Central memory CD8-positive, alpha-beta T cell (primary cell): ENCODE measurements at regions not wholly inside any gene's neighbourhood (a gene's known extent, or its start where the extent isn't known, plus 50 kb on each side); places are given as distances from the start of the nearest gene placed in this dataset.

Experiments
- ATAC-seq: fragments of 150-1000 bp; cut with Tn5 transposase; replicated peaks from 2 replicates; pipeline ENCODE4 v1.10.0; 2022; ENCODE audit warnings: mild to moderate bottlenecking, moderate FRiP score, moderate number of reproducible peaks; ENCODE audit not compliant: poor library complexity, severe bottlenecking; ENCODE audit errors: extremely low read depth
- DNase-seq, 2 donors: peaks; one replicate each; pipeline ENCODE4 v3.0.0; 2021; ENCODE audit warnings: low spot score in 2 of 2
- H3K27ac Mint-ChIP-seq: one replicate; pipeline ENCODE4 v1.8.0; 2022; ENCODE audit warnings: low read depth, mild to moderate bottlenecking, moderate library complexity, mixed read lengths
- H3K27me3 Mint-ChIP-seq: one replicate; pipeline ENCODE4 v1.8.0; 2022; ENCODE audit warnings: mixed read lengths
- H3K36me3 Mint-ChIP-seq: one replicate; pipeline ENCODE4 v1.8.0; 2022; ENCODE audit warnings: mild to moderate bottlenecking, moderate library complexity, mixed read lengths; ENCODE audit not compliant: insufficient read depth
- H3K4me1 Mint-ChIP-seq: one replicate; pipeline ENCODE4 v1.8.0; 2022; ENCODE audit warnings: mixed read lengths
- H3K4me3 Mint-ChIP-seq: one replicate; pipeline ENCODE4 v1.8.0; 2022; ENCODE audit warnings: mild to moderate bottlenecking, moderate library complexity, mixed read lengths
- H3K9me3 Mint-ChIP-seq: one replicate; pipeline ENCODE4 v1.8.0; 2022; ENCODE audit warnings: mixed read lengths

DNA sequence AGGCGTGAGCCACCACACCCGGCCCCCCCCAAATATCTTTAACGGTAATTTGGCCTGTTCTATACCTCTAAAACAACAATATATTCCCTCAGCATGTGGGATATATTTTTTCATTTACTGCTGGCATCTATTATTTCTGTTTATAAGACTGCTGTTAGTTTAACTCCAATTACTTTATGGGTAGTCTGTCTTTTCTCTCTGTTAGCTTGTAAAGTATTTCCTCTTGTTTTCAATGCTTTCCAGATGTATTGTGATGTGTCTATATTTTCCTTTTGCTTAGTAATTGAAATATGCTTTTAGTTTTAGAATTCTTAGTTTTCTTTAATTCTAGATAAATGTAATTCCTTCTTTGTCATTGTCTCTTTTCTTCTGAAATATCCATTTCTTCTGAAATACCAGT lies 445.8 kb downstream of the ANKRD50 start:
- Mint-ChIP-seq H3K27me3 (no peaks in the 10 kb centered on the region), H3K27ac (no peak overlapping the region), H3K4me3 (no peak overlapping the region), H3K36me3 (no peaks in the 10 kb centered on the region), H3K4me1 (no peaks in the 10 kb centered on the region), H3K9me3 (peaks cover 7% of the 10 kb centered on the region)
- DNase-seq = no peak
- no peak for ATAC-seq

DNA sequence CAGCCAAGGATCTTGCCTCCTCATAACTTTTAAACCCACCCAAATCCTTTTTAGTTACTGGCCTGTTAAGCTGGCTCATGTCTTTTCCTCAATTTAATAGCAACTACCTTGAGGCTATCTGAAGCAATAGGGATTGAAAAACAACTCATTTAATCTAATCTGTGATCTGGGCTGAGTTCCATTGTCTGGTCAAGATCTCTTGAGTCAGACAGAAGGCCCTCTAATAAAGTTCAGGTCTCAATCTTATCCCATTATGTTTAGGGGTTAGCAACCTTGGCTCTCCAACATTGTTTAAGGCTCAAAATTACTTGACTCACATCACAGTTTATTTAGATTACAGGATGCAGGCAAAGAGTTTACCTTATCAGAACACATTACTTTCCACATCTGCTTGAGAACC lies 436.1 kb downstream of the ANKRD50 start:
- Mint-ChIP-seq H3K27ac (no peak overlapping the region), H3K27me3 (no peaks in the 10 kb centered on the region), H3K9me3 (peaks cover 8% of the 10 kb centered on the region), H3K4me1 (no peaks in the 10 kb centered on the region), H3K36me3 (no peaks in the 10 kb centered on the region), H3K4me3 (no peak overlapping the region)
- DNase-seq (no peak), ATAC-seq (no peak)

DNA sequence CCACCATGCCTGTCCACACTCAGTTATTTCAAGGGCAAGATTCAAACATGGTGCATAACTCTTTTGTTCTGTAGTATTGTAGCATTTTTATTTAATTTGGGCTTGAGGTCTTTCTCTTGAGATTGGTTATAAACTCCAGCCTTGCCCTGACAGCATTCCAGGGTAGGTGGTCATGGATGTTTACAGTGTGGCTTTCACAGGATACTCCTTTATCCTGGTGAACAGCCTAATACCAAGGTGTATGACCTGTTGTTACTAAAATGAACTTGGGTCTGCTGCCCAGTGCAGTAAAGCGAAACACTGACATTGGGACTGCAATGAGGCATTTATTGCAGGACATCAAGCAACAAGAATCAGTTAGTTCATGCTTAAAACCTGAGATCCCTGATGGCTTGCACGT lies 434.8 kb downstream of the ANKRD50 start:
- Mint-ChIP-seq H3K36me3 (no peaks in the 10 kb centered on the region), H3K27me3 (no peaks in the 10 kb centered on the region), H3K9me3 (no peaks in the 10 kb centered on the region), H3K27ac (no peak overlapping the region), H3K4me3 (no peak overlapping the region), H3K4me1 (no peaks in the 10 kb centered on the region)
- ATAC-seq = no peak
- DNase-seq = no peak

DNA sequence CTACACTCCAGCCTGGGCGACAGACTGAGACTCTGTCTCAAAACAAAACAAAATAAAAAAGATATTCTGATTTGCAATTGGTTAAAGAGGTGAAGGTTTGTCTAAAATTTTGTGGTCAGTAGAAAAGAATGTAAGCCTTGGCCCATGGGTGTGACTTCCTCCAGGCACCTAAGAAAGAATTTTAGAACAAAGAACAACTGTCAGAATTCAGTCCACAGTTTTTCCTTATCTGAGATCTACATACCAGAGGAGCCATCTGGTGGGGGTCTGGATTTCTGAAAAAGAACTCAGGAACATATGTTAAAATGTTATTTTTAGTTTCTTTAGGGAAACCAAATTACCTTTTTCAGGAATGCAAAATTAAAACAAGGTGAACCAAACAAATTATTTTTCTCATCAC lies 434.1 kb downstream of the ANKRD50 start:
- ATAC-seq = no peak
- no peaks in the 10 kb centered on the region for H3K4me1 Mint-ChIP-seq
- no peak for DNase-seq
- no peak overlapping the region for H3K27ac Mint-ChIP-seq
- H3K27me3 Mint-ChIP-seq = no peaks in the 10 kb centered on the region
- H3K9me3 Mint-ChIP-seq = no peaks in the 10 kb centered on the region
- H3K36me3 Mint-ChIP-seq = no peaks in the 10 kb centered on the region
- H3K4me3 Mint-ChIP-seq = no peak overlapping the region

DNA sequence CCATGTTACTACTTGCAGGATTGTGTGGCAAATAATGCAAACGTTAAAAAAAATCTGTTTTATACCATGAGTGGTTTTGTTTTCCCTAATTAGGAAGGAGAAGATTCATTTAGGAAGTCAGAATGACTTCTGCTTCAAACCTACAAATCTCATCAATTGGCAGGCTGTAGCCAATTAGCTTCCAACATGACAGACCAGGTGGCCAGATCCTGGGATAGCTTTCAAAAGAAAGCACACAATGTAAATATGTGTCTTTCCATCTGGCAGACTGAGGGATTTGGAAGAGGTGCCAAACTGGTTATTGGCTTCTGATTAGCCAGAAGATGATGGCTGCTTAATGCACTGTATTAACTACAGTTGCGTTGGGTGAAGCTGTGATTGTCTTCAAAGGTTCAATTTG lies 432.8 kb downstream of the ANKRD50 start:
- Mint-ChIP-seq H3K4me3 (no peak overlapping the region), H3K27me3 (no peaks in the 10 kb centered on the region), H3K27ac (no peak overlapping the region), H3K4me1 (no peaks in the 10 kb centered on the region), H3K9me3 (no peaks in the 10 kb centered on the region), H3K36me3 (no peaks in the 10 kb centered on the region)
- no peak for ATAC-seq
- DNase-seq = no peak

DNA sequence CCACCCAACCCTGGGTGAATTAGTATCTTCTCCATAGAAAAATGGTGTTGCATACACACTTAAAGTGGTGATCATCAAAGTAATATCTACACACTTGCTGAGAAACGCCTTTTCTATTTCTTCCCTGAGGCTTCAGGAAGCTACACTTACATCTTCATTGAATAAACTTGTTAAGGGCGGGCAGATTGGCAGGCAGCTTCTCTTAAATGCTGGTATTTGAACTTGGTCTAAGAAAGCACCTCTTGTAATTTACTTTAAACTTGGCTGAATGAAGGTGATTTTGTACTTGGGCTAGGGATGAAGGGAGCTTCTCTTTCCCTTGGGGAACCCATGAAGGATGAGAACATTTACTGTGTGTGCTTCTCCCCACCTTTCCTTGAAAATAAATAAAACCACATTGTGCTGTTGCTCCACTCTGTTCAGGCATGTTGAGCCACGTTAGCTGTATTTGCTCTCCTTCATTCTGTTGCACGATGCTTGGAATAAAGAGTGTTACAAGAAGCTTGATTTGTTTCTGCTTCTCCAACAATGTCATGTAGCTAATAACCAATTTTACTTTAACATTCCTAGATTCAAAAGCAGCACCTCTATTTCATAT lies 430.1 kb downstream of the ANKRD50 start:
- Mint-ChIP-seq H3K27ac (no peak overlapping the region), H3K36me3 (no peaks in the 10 kb centered on the region), H3K4me3 (no peak overlapping the region), H3K27me3 (no peaks in the 10 kb centered on the region), H3K4me1 (no peaks in the 10 kb centered on the region), H3K9me3 (no peaks in the 10 kb centered on the region)
- DNase-seq = no peak
- ATAC-seq = no peak

DNA sequence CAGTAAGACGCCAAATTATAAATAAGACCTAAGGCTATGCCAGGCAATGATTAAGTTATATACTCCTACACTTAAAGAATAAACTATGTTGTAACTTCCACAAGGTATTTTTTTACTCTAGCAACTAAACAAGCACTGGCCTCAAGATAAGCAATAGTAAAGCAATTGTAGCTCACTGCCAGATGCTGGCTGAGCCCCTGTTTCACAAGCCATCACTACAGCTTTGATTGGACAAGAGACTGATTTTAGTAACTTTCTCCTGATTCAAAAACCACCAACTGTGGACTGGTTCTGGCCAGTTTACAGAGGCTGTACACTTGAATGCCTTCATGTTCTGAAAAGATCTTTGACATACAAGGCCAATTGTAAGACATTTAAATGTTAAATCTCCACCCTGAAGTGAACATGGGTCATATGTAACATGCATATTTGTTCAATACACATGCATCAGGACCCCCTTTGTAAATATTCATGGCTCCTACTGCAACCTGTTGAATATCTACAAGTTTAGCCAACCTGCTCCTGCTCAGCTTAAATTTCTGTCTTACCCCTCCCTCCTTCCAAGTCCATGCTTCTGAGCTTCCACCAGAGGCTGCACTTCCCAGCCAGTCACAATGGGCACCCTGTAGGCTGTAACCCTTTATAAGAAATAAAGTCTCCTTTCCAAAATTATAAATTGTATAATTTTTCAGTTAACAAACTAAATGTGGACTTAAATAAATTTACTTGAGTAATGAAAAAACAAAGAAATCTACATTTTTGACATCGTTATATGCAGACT lies 423.6 kb downstream of the ANKRD50 start:
- no peaks in the 10 kb centered on the region for H3K27me3 Mint-ChIP-seq
- ATAC-seq (no peak), DNase-seq (no peak)
- H3K4me3 Mint-ChIP-seq = no peak overlapping the region
- H3K27ac Mint-ChIP-seq = no peak overlapping the region
- H3K36me3 Mint-ChIP-seq = no peaks in the 10 kb centered on the region
- peaks cover 1% of the 10 kb centered on the region for H3K9me3 Mint-ChIP-seq
- H3K4me1 Mint-ChIP-seq = no peaks in the 10 kb centered on the region

DNA sequence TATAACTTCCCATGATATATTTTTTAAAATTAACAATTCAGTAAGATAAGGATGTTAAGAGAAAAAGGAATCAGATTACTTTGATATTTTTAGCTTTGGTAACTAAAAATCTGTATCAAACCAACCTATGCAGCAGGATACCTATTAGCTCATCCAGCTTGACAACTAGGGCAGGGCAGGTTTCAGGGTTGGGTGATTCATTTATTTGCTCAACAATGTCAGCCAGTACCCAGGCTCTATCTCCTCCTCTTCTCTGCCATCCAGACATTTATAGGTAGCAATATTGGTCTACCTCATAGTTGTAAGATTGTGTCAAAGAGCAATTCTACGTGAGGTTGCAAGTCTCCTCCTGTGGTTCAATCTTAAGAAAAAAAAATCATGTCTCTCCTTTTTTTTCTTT lies 421.9 kb downstream of the ANKRD50 start:
- H3K27ac Mint-ChIP-seq = no peak overlapping the region
- H3K27me3 Mint-ChIP-seq = no peaks in the 10 kb centered on the region
- ATAC-seq (no peak), DNase-seq (no peak)
- peaks cover 6% of the 10 kb centered on the region for H3K9me3 Mint-ChIP-seq
- H3K4me1 Mint-ChIP-seq = no peaks in the 10 kb centered on the region
- H3K36me3 Mint-ChIP-seq = no peaks in the 10 kb centered on the region
- H3K4me3 Mint-ChIP-seq = no peak overlapping the region

DNA sequence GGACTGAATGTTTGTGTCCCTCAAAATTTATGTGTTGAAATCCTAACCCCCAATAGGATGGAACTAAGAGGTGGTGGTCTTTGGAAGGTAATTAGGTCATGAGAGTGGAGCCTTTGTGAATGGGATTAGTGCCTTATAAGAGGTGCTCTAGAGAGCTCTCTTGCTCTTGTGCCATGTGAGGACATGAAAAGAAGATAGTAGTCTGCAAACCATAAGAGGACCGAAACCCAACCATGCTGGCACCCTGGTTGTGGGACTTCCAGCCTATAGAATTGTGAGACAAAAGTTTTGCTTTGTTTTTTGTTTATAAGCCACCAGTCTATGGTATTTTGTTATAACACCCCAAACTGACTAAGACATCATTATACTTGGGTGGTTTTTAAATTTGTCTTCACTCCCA lies 417.1 kb downstream of the ANKRD50 start:
- Mint-ChIP-seq H3K4me1 (no peaks in the 10 kb centered on the region), H3K4me3 (no peak overlapping the region), H3K27ac (no peak overlapping the region), H3K27me3 (no peaks in the 10 kb centered on the region), H3K36me3 (no peaks in the 10 kb centered on the region), H3K9me3 (peaks cover 6% of the 10 kb centered on the region)
- no peak for DNase-seq
- ATAC-seq = no peak

DNA sequence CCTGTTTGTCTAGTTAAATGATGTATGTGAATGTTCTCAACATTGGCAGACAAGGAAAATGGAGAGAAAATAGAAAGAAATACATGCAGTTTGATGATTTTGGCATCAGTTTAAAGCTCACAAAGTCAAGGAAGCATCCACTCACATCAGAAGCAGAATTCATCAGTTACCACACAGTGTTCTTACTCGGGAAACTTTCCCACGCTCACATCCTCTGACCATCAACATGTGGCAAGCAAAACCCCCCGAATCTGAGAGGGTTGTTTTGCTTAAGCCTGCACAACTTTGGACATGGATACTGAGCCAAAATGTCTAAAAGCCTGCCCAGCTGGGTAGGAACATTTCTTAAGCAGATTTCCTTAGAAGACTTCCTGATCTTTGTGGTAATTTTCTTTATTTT lies 407.6 kb downstream of the ANKRD50 start:
- Mint-ChIP-seq H3K27ac (no peak overlapping the region), H3K27me3 (no peaks in the 10 kb centered on the region), H3K4me1 (no peaks in the 10 kb centered on the region), H3K9me3 (peaks cover 6% of the 10 kb centered on the region), H3K36me3 (no peaks in the 10 kb centered on the region), H3K4me3 (no peak overlapping the region)
- no peak for ATAC-seq
- DNase-seq = no peak

DNA sequence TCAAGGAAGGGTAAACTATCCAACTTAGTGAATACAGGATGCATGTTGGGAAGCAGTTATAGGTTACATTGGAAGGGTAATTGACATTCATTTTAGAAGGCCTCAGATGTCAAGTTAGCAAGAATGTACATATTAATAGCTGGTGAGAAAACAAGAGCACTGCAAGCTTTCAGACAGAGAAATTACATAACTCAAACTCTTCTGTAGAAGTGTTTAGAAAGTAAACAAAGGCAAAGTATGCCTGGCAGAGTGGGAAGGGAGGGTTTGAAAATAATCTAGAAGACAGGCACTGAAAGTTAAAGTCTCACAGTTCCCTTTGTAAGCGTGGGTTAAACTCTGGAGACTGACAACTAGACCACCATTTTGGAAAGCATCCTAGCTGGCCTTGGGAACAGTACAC lies 406.2 kb downstream of the ANKRD50 start:
- DNase-seq = no peak
- Mint-ChIP-seq H3K9me3 (peaks cover 6% of the 10 kb centered on the region), H3K27ac (no peak overlapping the region), H3K27me3 (no peaks in the 10 kb centered on the region), H3K36me3 (no peaks in the 10 kb centered on the region), H3K4me3 (no peak overlapping the region), H3K4me1 (no peaks in the 10 kb centered on the region)
- no peak for ATAC-seq

DNA sequence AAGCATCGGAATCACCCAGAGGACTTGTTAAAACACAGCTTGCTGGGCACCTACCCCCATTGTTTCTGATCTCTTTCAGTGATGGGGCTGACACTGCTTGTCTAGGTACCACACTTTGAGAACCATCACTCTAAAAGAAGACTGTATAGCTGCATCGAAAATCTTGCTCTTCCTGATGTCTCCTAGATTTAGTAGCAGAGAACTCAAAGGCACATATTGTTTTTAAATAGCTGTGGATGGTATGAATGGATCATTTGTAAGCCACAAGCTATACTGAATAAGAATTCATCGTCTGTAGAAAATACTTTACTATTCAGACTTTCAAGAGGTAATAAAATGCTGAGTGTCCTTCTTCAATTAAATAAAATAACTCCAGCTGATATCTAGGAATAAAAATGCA lies 405.4 kb downstream of the ANKRD50 start:
- Mint-ChIP-seq H3K36me3 (no peaks in the 10 kb centered on the region), H3K4me3 (no peak overlapping the region), H3K9me3 (peaks cover 6% of the 10 kb centered on the region), H3K27ac (no peak overlapping the region), H3K27me3 (no peaks in the 10 kb centered on the region), H3K4me1 (no peaks in the 10 kb centered on the region)
- DNase-seq (no peak), ATAC-seq (no peak)

DNA sequence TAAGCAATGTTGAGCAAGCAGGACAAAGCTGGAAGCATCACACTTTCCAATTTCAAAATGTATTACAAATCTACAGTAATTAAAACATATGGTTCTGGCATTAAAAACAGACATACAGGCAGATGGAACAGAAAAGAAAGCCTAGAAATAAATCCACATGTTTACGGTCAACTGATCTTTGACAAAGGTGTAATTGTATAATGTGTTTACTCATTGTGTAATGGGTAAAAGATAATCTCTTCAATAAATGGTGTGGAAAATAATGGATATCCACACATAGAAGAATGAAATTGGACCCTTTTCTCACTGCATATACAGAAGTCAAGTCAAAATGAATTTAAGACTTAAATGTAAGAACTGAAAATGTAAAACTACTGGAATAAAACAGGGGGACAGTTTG lies 394.2 kb downstream of the ANKRD50 start:
- ATAC-seq (no peak), DNase-seq (no peak)
- H3K36me3 Mint-ChIP-seq = peaks cover 2% of the 10 kb centered on the region
- no peaks in the 10 kb centered on the region for H3K27me3 Mint-ChIP-seq
- H3K4me1 Mint-ChIP-seq = no peaks in the 10 kb centered on the region
- H3K4me3 Mint-ChIP-seq = no peak overlapping the region
- no peak overlapping the region for H3K27ac Mint-ChIP-seq
- no peaks in the 10 kb centered on the region for H3K9me3 Mint-ChIP-seq
